HL-60 (cell line): ENCODE measurements at regions not wholly inside any gene's neighbourhood (a gene's known extent, or its start where the extent isn't known, plus 50 kb on each side); places are given as distances from the start of the nearest gene placed in this dataset.

Experiments used
- DNase-seq, 2 experiments: peaks; one replicate each; pipeline ENCODE4 v3.0.0-alpha.2; 2010 to 2020; ENCODE audit warnings: low read depth in 1 of 2, low spot score in 1 of 2
- H3K27ac ChIP-seq: fragments of 250-450 bp; sonication (Bioruptor Pico); replicated peaks from 2 replicates; pipeline ENCODE4 v1.5.1; 2020; ENCODE audit warnings: mild to moderate bottlenecking, moderate library complexity
- H3K27me3 ChIP-seq: fragments of 250-450 bp; sonication (Bioruptor Pico); 2 replicates; pipeline ENCODE4 v1.5.1; 2021; ENCODE audit warnings: mild to moderate bottlenecking, moderate library complexity; ENCODE audit not compliant: insufficient read depth, poor library complexity, severe bottlenecking
- H3K4me3 ChIP-seq: replicated peaks from 2 replicates; pipeline ENCODE4 v1.5.1; 2011; ENCODE audit warnings: mild to moderate bottlenecking, control low read depth, low read length; ENCODE audit not compliant: insufficient read depth
- CTCF ChIP-seq: IDR thresholded peaks from one replicate; pipeline ENCODE4 v1.5.1; 2011; ENCODE audit warnings: low read length, control low read depth, inconsistent platforms; ENCODE audit not compliant: insufficient read depth
- GABPA ChIP-seq: IDR thresholded peaks from 2 replicates; pipeline ENCODE4 v1.6.1; 2012; ENCODE audit warnings: low read depth
- POLR2AphosphoS5 ChIP-seq: IDR thresholded peaks from 2 replicates; pipeline ENCODE4 v1.6.1; 2012; ENCODE audit warnings: low read depth
- REST ChIP-seq: IDR thresholded peaks from 2 replicates; pipeline ENCODE4 v1.6.1; 2012; ENCODE audit warnings: low read depth; ENCODE audit not compliant: insufficient replicate concordance
- SPI1 ChIP-seq: IDR thresholded peaks from 2 replicates; pipeline ENCODE4 v1.6.1; 2012; ENCODE audit warnings: low read depth, mild to moderate bottlenecking, borderline replicate concordance

- H3K27ac ChIP-seq = no peak overlapping the region
- no peaks in the 10 kb centered on the region for H3K27me3 ChIP-seq
- no peak for DNase-seq
- H3K4me3 ChIP-seq = no peak overlapping the region
- no peak for TF ChIP-seq CTCF
- no peak for TF ChIP-seq REST
- no peak for TF ChIP-seq GABPA
- no peak for TF ChIP-seq POLR2AphosphoS5
- no peak for TF ChIP-seq SPI1
Measured at GRCh38 chr5:121668635-121669034, 183.0 kb upstream of the FTMT start.

- no peak overlapping the region for H3K4me3 ChIP-seq
- no peaks in the 10 kb centered on the region for H3K27me3 ChIP-seq
- no peak for TF ChIP-seq POLR2AphosphoS5
- TF ChIP-seq SPI1 = no peak
- no peak for TF ChIP-seq CTCF
- no peak for TF ChIP-seq REST
- no peak for TF ChIP-seq GABPA
- DNase-seq = no peak
- H3K27ac ChIP-seq = no peak overlapping the region
Measured at GRCh38 chr5:121671624-121672023, 180.1 kb upstream of the FTMT start.

- DNase-seq = no peak
- Histone ChIP-seq H3K4me3 (no peak overlapping the region), H3K27ac (no peak overlapping the region), H3K27me3 (no peaks in the 10 kb centered on the region)
- no peak for TF ChIP-seq GABPA
- TF ChIP-seq CTCF = no peak
- no peak for TF ChIP-seq POLR2AphosphoS5
- no peak for TF ChIP-seq REST
- no peak for TF ChIP-seq SPI1
Measured at GRCh38 chr5:121675924-121676323, 175.8 kb upstream of the FTMT start.
